Pancreas (tissue), 10 donors: ENCODE measurements at regions not wholly inside any gene's neighbourhood (a gene's known extent, or its start where the extent isn't known, plus 50 kb on each side); places are given as distances from the start of the nearest gene placed in this dataset.

Source experiments
- ATAC-seq, 4 donors: fragments of 200-7000 bp; cut with Tn5 transposase; one replicate each; pipeline versions ENCODE4 v1.8.0 to v1.9.1; 2020; ENCODE audit warnings: mild to moderate bottlenecking in 4 of 4, moderate library complexity in 4 of 4
- DNase-seq, 6 donors: peaks; one replicate each; pipeline ENCODE4 v3.0.0-alpha.2; 2020
- FAIRE-seq: peaks from 2 replicates; lab custom pipeline; 2012; peaks lifted over from hg19 to GRCh38; lab: Jason Lieb, UNC
- H3K27ac ChIP-seq, 4 donors: fragments of 200-600 bp; sonication (generic); 1 replicate in 3 of 4; 2 replicates in 1 of 4; pipeline versions ENCODE4 v1.5.0 to v1.8.0; 2020
- H3K27me3 ChIP-seq, 4 donors: fragments of 200-600 bp; one replicate each; pipeline ENCODE4 v1.8.0; 2021
- H3K36me3 ChIP-seq, 3 donors: fragments of 200-600 bp; sonication (generic) in 1 of 3; one replicate each; pipeline versions ENCODE4 v1.5.0 to v1.8.0; 2020 to 2021
- H3K4me1 ChIP-seq, 3 donors: fragments of 200-600 bp; one replicate each; pipeline ENCODE4 v1.8.0; 2021
- H3K4me3 ChIP-seq, 4 donors: fragments of 200-600 bp; sonication (generic) in 2 of 4; one replicate each; pipeline versions ENCODE4 v1.5.0 to v1.8.0; 2020 to 2021
- H3K9me3 ChIP-seq, 4 donors: fragments of 200-600 bp; one replicate each; pipeline ENCODE4 v1.8.0; 2021
- CTCF ChIP-seq, 4 donors: fragments of 200-600 bp; sonication (generic) in 3 of 4; IDR thresholded peaks; one replicate each; pipeline versions ENCODE4 v1.5.0 to v1.8.0; 2021; ENCODE audit warnings: antibody characterized with exemption in 4 of 4
- WGBS, 2 donors: extraction: QIAGEN DNeasy Blood & Tissue Kit; methylation state at CpG; one replicate each; pipeline ENCODE4 v1.1.7; 2013; 5-methylcytosine and 5-hydroxymethylcytosine counted together
- intact Hi-C, 3 donors: fragments of 100-400 bp; cut with DNase I; formaldehyde crosslinking; loops; one replicate each; pipeline versions ENCODE4 v1.11.1 to v1.14.2; 2022
- donor health status: healthy with polysubstance abuse.
- donor health status: DM: no; HTN: no; CAD: no; lungs with moderate emphysema.
- donor health status: DM: no; HTN: no; CAD: no.
- donor health status: control.
- donor health status: control.
- donor health status: Bipolar disorder and iron deficiency.
- donor health status: DM: yes; HTN: yes; CAD: no.
- donor health status: DM: no; HTN: no; CAD: no.
- donor health status: DM: no; HTN: no; CAD: no.
- donor health status: DM: yes; HTN: yes; CAD: no.

- DNase-seq (no peak), ATAC-seq (no peak), FAIRE-seq (no peak)
- H3K4me1 ChIP-seq: no peaks in the 10 kb centered on the region
- no peaks in the 10 kb centered on the region for H3K9me3 ChIP-seq
- intact Hi-C loops: loop anchor here in 1 of 3 donors (10.0 kb wide), 1 partner anchor 259 kb away; no protein-coding TSS in a partner anchor
- no peak overlapping the region for H3K4me3 ChIP-seq
- 34 to 46% methylated on average over 5 of the region's 5 CpGs for WGBS, 2 donors
- TF ChIP-seq CTCF (IDR thresholded peaks at IDR 0.05): no peak
- peaks cover 0 to 2% (median 0%) of the 10 kb centered on the region in 4 donors for H3K27me3 ChIP-seq
- no peaks in the 10 kb centered on the region for H3K36me3 ChIP-seq
- no peak overlapping the region for H3K27ac ChIP-seq
Measured at GRCh38 chr21:16075649-16076282, 346.0 kb downstream of the USP25 start.

GRCh38 chr21:16076465-16076864, 346.7 kb downstream of the USP25 start:
- H3K9me3 ChIP-seq: no peaks in the 10 kb centered on the region
- no peak overlapping the region for H3K27ac ChIP-seq
- no peaks in the 10 kb centered on the region for H3K27me3 ChIP-seq
- intact Hi-C loops: loop anchor here in 1 of 3 donors (10.0 kb wide), 1 partner anchor 258 kb away; no protein-coding TSS in a partner anchor
- DNase-seq (no peak), FAIRE-seq (no peak), ATAC-seq (no peak)
- TF ChIP-seq CTCF (IDR thresholded peaks at IDR 0.05): no peak
- no peaks in the 10 kb centered on the region for H3K36me3 ChIP-seq
- H3K4me3 ChIP-seq: no peak overlapping the region
- no peaks in the 10 kb centered on the region for H3K4me1 ChIP-seq

GRCh38 chr21:16078382-16078781, 348.6 kb downstream of the USP25 start:
- intact Hi-C loops: loop anchor here in 1 of 3 donors (10.0 kb wide), 1 partner anchor 256 kb away; no protein-coding TSS in a partner anchor

GRCh38 chr21:16079830-16080229, 350.0 kb downstream of the USP25 start:
- H3K4me3 ChIP-seq: no peak overlapping the region
- no peak for TF ChIP-seq CTCF (IDR thresholded peaks at IDR 0.05)
- H3K27me3 ChIP-seq: no peaks in the 10 kb centered on the region
- H3K9me3 ChIP-seq: no peaks in the 10 kb centered on the region
- H3K27ac ChIP-seq: no peak overlapping the region
- DNase-seq: no peak
- ATAC-seq: no peak
- H3K4me1 ChIP-seq: no peaks in the 10 kb centered on the region
- WGBS, 2 donors: 76 to 81% methylated on average over 1 of the region's 1 CpG
- intact Hi-C loops: loop anchor here in 1 of 3 donors (10.0 kb wide), 1 partner anchor 255 kb away; no protein-coding TSS in a partner anchor
- FAIRE-seq: no peak
- no peaks in the 10 kb centered on the region for H3K36me3 ChIP-seq

More at GRCh38 chr21:16078382-16078781, 348.6 kb downstream of the USP25 start:
- no peaks in the 10 kb centered on the region for H3K27me3 ChIP-seq
- no peak for TF ChIP-seq CTCF (IDR thresholded peaks at IDR 0.05)
- no peaks in the 10 kb centered on the region for H3K4me1 ChIP-seq
- DNase-seq (no peak), FAIRE-seq (no peak), ATAC-seq (no peak)
- 67 to 79% methylated on average over 2 of the region's 2 CpGs for WGBS, 2 donors
- no peaks in the 10 kb centered on the region for H3K36me3 ChIP-seq
- H3K9me3 ChIP-seq: no peaks in the 10 kb centered on the region
- H3K27ac ChIP-seq: no peak overlapping the region
- no peak overlapping the region for H3K4me3 ChIP-seq

- Histone ChIP-seq H3K4me1 (no peaks in the 10 kb centered on the region), H3K27ac (no peak overlapping the region), H3K9me3 (no peaks in the 10 kb centered on the region), H3K36me3 (no peaks in the 10 kb centered on the region), H3K4me3 (no peak overlapping the region), H3K27me3 (no peaks in the 10 kb centered on the region)
- intact Hi-C loops: no loop called here
- WGBS, 2 donors: 58 to 73% methylated on average over 2 of the region's 2 CpGs
- ATAC-seq (no peak), DNase-seq (no peak), FAIRE-seq (no peak)
- no peak for TF ChIP-seq CTCF (IDR thresholded peaks at IDR 0.05)
Measured at GRCh38 chr21:16081304-16081703, 351.5 kb downstream of the USP25 start.
